DND-41 (cell line): ENCODE measurements at regions not wholly inside any gene's neighbourhood (a gene's known extent, or its start where the extent isn't known, plus 50 kb on each side); places are given as distances from the start of the nearest gene placed in this dataset.

ENCODE experiments used
- CTCF ChIP-seq: IDR thresholded peaks from 2 replicates; pipeline ENCODE4 v1.5.1; 2012; ENCODE audit warnings: borderline replicate concordance, low read length, moderate library complexity, mild to moderate bottlenecking; ENCODE audit not compliant: poor library complexity, severe bottlenecking; ENCODE audit errors: extremely low read depth
- EZH2 ChIP-seq: IDR thresholded peaks from 3 replicates; pipeline ENCODE4 v1.6.1; 2012; ENCODE audit warnings: borderline replicate concordance, low read depth, mild to moderate bottlenecking, moderate library complexity, low read length, inconsistent platforms; ENCODE audit not compliant: severe bottlenecking

- TF ChIP-seq EZH2 (no peak), CTCF (no peak)
These were observed 123.5 kb upstream of the AGR3 start for GRCh38 chr7:17005271-17005670.
